UCSD-AML1 (cell line): ENCODE measurements at regions not wholly inside any gene's neighbourhood (a gene's known extent, or its start where the extent isn't known, plus 50 kb on each side); places are given as distances from the start of the nearest gene placed in this dataset.

ENCODE experiments used
- DNase-seq: peaks from one replicate; lab custom pipeline; 2025; ENCODE audit not compliant: unreplicated experiment; lab: John Stamatoyannopoulos, UW

DNA sequence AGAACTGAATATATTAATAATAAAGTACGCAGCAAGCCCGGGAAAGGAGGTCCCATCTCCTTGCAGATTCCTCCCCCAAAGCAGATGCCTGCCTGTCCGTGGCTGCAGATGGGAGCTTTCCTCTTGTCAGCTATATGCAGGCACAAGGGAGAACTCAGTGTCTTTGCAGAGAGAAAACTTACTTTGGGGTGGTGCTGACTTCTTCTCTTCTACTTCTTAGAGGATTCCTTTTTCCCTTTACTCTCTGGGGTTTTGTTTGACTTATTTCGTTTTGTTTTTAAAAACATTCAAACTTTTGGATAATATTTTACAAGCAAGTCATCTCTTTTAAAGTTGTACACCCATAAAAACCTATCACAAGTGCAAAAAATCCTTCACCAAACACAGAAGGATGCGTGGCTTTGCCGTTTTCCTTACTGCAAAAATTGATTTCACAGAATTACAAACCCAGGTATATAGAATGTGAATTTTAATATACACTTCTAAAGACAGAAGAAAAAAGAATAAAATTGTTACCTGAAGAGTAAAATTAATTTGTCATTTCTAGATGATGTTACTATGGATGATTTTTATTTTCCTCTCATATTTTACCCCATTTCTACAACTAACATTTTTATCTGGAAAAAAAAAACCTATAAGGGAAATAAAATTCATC is 65.3 kb upstream of the IGF1R start:
- no peak for DNase-seq

DNA sequence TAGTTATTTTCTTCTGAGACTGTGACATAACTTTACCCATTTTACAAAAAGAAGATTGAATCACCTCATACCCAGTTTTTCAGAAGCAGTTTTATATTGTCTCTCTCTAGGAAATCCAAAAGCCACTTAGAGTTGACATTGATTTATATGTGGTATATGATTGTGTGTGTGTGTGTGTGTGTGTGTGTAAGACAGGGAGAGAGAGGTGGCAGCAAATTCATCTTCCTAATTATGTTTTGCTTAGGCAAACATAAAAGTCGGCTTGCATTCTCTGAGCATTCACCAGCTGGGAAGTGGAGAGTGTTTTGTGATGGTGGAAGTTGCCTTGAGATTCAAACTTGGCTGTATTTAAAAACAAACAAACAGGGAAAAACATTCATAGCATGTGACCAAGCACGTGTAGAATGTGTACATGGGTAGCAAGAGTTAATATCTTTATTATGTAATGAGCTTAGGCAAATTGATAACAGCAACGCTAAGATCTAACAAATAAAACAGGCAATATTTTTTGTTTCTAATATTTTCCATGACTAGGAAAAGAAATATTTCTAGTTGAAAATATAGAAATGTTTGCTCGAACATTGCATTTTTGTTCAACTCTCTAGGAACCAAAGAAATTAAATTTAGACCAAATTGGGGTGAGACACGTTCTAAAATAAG is 64.4 kb upstream of the IGF1R start:
- DNase-seq = no peak

DNA sequence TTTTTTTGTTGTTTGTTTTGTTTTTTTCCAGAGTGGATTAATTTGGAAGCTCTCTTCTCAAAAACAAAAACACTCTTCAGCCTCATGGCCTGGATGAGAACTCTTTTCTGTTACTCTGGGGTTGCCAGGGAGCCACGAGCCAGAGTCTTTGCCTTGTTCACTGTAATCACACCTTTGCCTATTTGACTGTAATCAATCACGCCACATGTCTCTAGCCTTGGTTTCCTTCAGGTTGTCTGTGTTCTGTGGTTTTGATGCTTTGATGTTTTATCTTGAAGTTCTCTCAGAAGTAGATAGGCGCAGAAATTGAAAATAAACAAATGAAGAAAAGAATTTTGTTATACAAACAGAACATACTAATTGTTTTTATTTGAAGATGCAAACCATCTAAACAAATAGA is 62.3 kb upstream of the IGF1R start:
- no peak for DNase-seq

DNA sequence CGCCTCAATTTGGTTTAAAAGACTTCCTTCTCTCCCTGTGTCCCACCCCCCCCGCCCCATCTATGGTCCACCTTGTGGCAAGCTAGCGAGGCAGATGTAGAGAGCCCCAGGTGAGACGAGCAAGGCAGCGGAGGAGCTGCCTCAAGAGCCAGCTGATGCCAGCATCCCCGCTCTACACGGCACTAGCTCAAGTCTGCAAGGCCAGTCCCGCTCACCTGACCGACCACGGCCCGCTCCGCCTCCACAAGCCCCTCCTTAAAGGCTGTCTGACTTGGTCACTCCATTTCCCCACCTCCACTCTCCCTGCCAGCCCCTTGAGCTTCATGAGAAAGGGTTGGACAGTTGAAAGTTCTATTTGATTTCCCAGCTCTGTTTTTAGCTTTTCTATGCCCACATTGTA is 56.2 kb upstream of the IGF1R start:
- DNase-seq = no peak

DNA sequence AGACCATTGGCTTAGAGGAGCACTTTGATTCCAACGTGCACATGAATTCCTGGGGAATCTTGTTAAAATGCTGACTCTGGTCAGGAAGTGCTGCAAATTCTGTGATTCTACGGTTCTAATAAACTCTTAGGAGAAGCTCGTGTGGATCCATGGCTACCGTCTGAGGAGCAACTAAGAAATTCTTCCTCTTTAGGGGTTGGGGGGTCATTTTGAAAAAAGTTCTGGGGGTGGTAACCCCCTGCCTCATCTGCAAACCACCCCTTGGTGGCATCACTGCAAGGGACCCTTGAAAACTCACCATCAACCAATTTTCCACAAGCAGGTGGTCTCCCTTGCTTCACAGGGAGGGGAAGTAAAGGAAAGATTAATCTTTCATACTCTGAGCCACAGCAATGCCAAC is 52.2 kb upstream of the IGF1R start:
- no peak for DNase-seq

DNA sequence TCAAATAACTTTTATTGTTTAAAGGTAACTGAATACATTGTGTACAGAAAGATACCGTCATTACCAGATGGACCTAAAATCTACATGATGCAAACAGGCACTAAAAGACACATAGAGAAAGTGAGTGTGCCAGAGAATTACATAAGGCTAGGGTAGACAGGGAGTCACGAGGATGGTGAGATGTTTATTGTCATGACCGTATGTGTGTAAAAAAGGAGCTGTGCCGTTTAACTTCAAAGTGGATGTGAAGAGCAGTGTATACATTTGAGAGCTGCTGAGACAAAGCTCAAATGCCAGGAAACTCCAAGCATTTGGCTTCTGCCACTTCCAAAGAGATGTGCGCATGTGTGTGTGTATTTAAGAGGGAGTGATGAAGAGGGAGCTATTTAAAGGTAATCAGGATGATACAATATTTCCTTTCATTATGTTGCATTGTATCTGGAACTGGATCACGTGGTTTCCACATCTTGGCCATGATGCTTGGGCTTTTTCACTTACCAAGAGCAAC is 51.4 kb upstream of the IGF1R start:
- no peak for DNase-seq

DNA sequence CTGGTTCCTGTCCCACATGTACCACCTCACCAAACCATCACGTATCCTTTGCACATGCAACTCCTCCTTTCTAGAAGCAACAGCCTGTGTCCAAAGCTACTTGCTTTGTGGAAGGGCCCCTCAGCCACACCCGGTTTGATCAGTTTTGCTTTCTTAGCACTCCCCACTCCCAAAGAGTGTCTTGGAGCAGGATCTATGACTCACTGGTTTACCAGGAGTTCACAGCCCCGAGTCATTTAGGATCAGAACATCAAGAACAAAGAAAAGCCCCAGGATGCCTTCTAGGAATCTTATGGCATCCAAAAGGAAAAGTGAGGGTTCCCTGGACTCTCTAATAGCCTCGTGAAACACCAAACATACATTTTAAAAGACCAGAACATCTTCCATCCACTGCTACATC is 50.7 kb upstream of the IGF1R start:
- DNase-seq = no peak
